HFFc6 (cell line): ENCODE measurements at regions not wholly inside any gene's neighbourhood (a gene's known extent, or its start where the extent isn't known, plus 50 kb on each side); places are given as distances from the start of the nearest gene placed in this dataset.
"Not testable (repeated sequence)": the region's sequence is repeated elsewhere in the genome, so short reads cannot be mapped to it uniquely, and the experiment has no call there.

ENCODE experiments used
- DNase-seq: peaks from one replicate; pipeline ENCODE4 v3.0.0-alpha.2; 2018
- H3K27ac Mint-ChIP-seq: 2 replicates; pipeline ENCODE4 v1.8.0; 2020; ENCODE audit warnings: mild to moderate bottlenecking, mixed read lengths
- H3K27me3 Mint-ChIP-seq: 2 replicates; pipeline ENCODE4 v1.8.0; 2021; ENCODE audit warnings: mild to moderate bottlenecking, moderate library complexity, mixed read lengths; ENCODE audit not compliant: insufficient read depth
- H3K36me3 Mint-ChIP-seq: 2 replicates; pipeline ENCODE4 v1.8.0; 2021; ENCODE audit warnings: low read depth, mixed read lengths
- H3K4me1 Mint-ChIP-seq: 2 replicates; pipeline ENCODE4 v1.8.0; 2020; ENCODE audit warnings: low read depth, mixed read lengths
- H3K4me3 Mint-ChIP-seq: 2 replicates; pipeline ENCODE4 v1.8.0; 2020; ENCODE audit warnings: mild to moderate bottlenecking, moderate library complexity, mixed read lengths
- H3K9me3 Mint-ChIP-seq: 2 replicates; pipeline ENCODE4 v1.8.0; 2020; ENCODE audit warnings: mild to moderate bottlenecking, mixed read lengths
- CTCF ChIP-seq: fragments of 200-600 bp; sonication (generic); IDR thresholded peaks from 2 replicates; pipeline ENCODE4 v1.5.0; 2021; ENCODE audit warnings: antibody characterized with exemption, mild to moderate bottlenecking

- Mint-ChIP-seq H3K27ac (no peak overlapping the region; the same call in 1 of the 2 replicates), H3K4me1 (peaks cover 47% of the 10 kb centered on the region)
- DNase-seq, result peak; percentile 57
Measured at GRCh38 chr7:34354899-34355298, 303.1 kb upstream of the NPSR1 start.

GRCh38 chr7:34357068-34357467 is 300.9 kb upstream of the NPSR1 start:
- Mint-ChIP-seq H3K4me3 (no peak overlapping the region), H3K9me3 (no peaks in the 10 kb centered on the region), H3K4me1 (peaks cover 47% of the 10 kb centered on the region), H3K27me3 (peaks cover 7% of the 10 kb centered on the region), H3K36me3 (no peaks in the 10 kb centered on the region), H3K27ac (no peak overlapping the region)
- no peak for TF ChIP-seq CTCF
- DNase-seq, result no peak

More at GRCh38 chr7:34354899-34355298, 303.1 kb upstream of the NPSR1 start:
- no peak for TF ChIP-seq CTCF
- H3K4me3 Mint-ChIP-seq, result no peak overlapping the region
- H3K36me3 Mint-ChIP-seq, result no peaks in the 10 kb centered on the region
- H3K9me3 Mint-ChIP-seq, result no peaks in the 10 kb centered on the region
- peaks cover 1% of the 10 kb centered on the region; the same call in 1 of the 2 replicates for H3K27me3 Mint-ChIP-seq

GRCh38 chr7:34357946-34358345 is 300.1 kb upstream of the NPSR1 start:
- Mint-ChIP-seq H3K4me3 (no peak overlapping the region), H3K9me3 (no peaks in the 10 kb centered on the region), H3K36me3 (no peaks in the 10 kb centered on the region), H3K27ac (no peak overlapping the region), H3K27me3 (peaks cover 7% of the 10 kb centered on the region), H3K4me1 (peaks cover 47% of the 10 kb centered on the region)
- DNase-seq, result no peak
- TF ChIP-seq CTCF, result no peak

- H3K27ac Mint-ChIP-seq, H3K9me3 Mint-ChIP-seq, DNase-seq, H3K36me3 Mint-ChIP-seq, H3K27me3 Mint-ChIP-seq, H3K4me3 Mint-ChIP-seq: not testable (repeated sequence)
- peaks cover 47% of the 10 kb centered on the region for H3K4me1 Mint-ChIP-seq
Measured at GRCh38 chr7:34358578-34358977, 299.4 kb upstream of the NPSR1 start.

GRCh38 chr7:34361663-34362250 is 296.3 kb upstream of the NPSR1 start:
- H3K4me3 Mint-ChIP-seq, result no peak overlapping the region
- no peak overlapping the region for H3K27ac Mint-ChIP-seq
- H3K9me3 Mint-ChIP-seq, result no peaks in the 10 kb centered on the region
- TF ChIP-seq CTCF, result no peak
- DNase-seq, result no peak
- H3K27me3 Mint-ChIP-seq, result peaks cover 14% of the 10 kb centered on the region
- no peaks in the 10 kb centered on the region for H3K36me3 Mint-ChIP-seq
- peaks cover 21% of the 10 kb centered on the region for H3K4me1 Mint-ChIP-seq

GRCh38 chr7:34362621-34363020 is 295.4 kb upstream of the NPSR1 start:
- no peak overlapping the region for H3K27ac Mint-ChIP-seq
- no peaks in the 10 kb centered on the region for H3K9me3 Mint-ChIP-seq
- peaks cover 12% of the 10 kb centered on the region for H3K4me1 Mint-ChIP-seq
- no peaks in the 10 kb centered on the region for H3K36me3 Mint-ChIP-seq
- TF ChIP-seq CTCF, result no peak
- DNase-seq, result no peak
- peaks cover 14% of the 10 kb centered on the region for H3K27me3 Mint-ChIP-seq
- H3K4me3 Mint-ChIP-seq, result no peak overlapping the region
